C4-2B (cell line): ENCODE measurements at regions not wholly inside any gene's neighbourhood (a gene's known extent, or its start where the extent isn't known, plus 50 kb on each side); places are given as distances from the start of the nearest gene placed in this dataset.

Source experiments
- ZFX ChIP-seq: fragments of 450-650 bp; IDR thresholded peaks from 2 replicates; pipeline ENCODE4 v1.6.1; 2017
- TF ChIP-seq, protein P1 (sequence below): fragments of 450-650 bp; conservative IDR thresholded peaks from 2 replicates; pipeline ENCODE4 v1.5.1; 2017; ENCODE audit warnings: mild to moderate bottlenecking

DNA sequence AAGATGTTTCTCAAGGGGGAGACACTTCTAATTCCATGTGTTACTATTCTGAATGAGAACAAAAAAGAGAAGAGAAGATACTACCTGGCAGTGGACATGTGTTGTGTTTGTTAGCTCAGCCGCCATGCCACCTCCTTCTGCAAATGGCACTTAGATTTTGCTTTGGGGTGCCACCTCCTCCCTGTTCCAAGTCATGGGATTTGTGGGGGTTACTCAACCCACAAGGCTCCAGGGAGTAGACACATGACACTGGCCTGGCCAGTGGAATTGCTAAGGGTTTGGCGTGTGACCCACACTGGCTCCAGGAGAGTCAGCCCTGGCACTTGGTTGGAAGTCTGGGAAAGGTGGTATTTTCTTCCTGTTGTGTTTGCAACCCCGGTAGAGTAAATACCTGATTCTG is 129.1 kb downstream of the ZNF621 start:
- TF ChIP-seq, protein P1, sequence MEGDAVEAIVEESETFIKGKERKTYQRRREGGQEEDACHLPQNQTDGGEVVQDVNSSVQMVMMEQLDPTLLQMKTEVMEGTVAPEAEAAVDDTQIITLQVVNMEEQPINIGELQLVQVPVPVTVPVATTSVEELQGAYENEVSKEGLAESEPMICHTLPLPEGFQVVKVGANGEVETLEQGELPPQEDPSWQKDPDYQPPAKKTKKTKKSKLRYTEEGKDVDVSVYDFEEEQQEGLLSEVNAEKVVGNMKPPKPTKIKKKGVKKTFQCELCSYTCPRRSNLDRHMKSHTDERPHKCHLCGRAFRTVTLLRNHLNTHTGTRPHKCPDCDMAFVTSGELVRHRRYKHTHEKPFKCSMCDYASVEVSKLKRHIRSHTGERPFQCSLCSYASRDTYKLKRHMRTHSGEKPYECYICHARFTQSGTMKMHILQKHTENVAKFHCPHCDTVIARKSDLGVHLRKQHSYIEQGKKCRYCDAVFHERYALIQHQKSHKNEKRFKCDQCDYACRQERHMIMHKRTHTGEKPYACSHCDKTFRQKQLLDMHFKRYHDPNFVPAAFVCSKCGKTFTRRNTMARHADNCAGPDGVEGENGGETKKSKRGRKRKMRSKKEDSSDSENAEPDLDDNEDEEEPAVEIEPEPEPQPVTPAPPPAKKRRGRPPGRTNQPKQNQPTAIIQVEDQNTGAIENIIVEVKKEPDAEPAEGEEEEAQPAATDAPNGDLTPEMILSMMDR, result no peak
- no peak for TF ChIP-seq ZFX
